T-cell (primary cell): ENCODE measurements at regions not wholly inside any gene's neighbourhood (a gene's known extent, or its start where the extent isn't known, plus 50 kb on each side); places are given as distances from the start of the nearest gene placed in this dataset.
"Not testable (repeated sequence)": the region's sequence is repeated elsewhere in the genome, so short reads cannot be mapped to it uniquely, and the experiment has no call there.

Experiments used
- ATAC-seq, 4 experiments: fragments of 200-7000 bp in 3 of 4; fragments of 150-1000 bp in 1 of 4; cut with Tn5 transposase; replicated peaks in 1 of 4; 1 replicate in 3 of 4; 2 replicates in 1 of 4; pipeline ENCODE4 v1.10.0; 2021; ENCODE audit warnings: moderate library complexity in 3 of 4, mild to moderate bottlenecking in 2 of 4, moderate number of reproducible peaks in 1 of 4
- CTCF ChIA-PET, 2 donors: fragments of 300-600 bp; sonication (Branson Sonifier 250); formaldehyde crosslinking; loops; one replicate each; lab custom pipeline; 2022; ENCODE audit warnings: antibody characterized with exemption in 2 of 2; lab: Charles Lee
- POLR2A ChIA-PET, 2 donors: fragments of 300-600 bp; sonication (Branson Sonifier 250); formaldehyde crosslinking; loops; one replicate each; lab custom pipeline; 2022; ENCODE audit warnings: antibody characterized with exemption in 2 of 2; lab: Charles Lee
- DNase-seq, 35 experiments: peaks; one replicate each; pipeline versions ENCODE4 v3.0.0 to v3.0.0-alpha.2; 2013 to 2023
- H3K27ac ChIP-seq: one replicate; pipeline ENCODE4 v1.5.1; 2013; ENCODE audit warnings: low read length
- H3K27me3 ChIP-seq, 2 experiments: replicated peaks in 1 of 2; 1 replicate in 1 of 2; 2 replicates in 1 of 2; pipeline versions ENCODE4 v1.6.1 to v1.7.0; 2013; ENCODE audit warnings: low read length in 1 of 2, mixed read lengths in 1 of 2; ENCODE audit not compliant: control insufficient read depth in 2 of 2, insufficient read depth in 2 of 2; ENCODE audit errors: extremely low read depth in 1 of 2
- H3K36me3 ChIP-seq, 2 donors: 1 replicate in 1 of 2; 2 replicates in 1 of 2; pipeline versions ENCODE4 v1.6.1 to v1.7.0; 2013; ENCODE audit warnings: low read length in 1 of 2; ENCODE audit not compliant: control insufficient read depth in 2 of 2, insufficient read depth in 1 of 2; ENCODE audit errors: extremely low read depth in 1 of 2
- H3K4me1 ChIP-seq, 2 experiments: 1 replicate in 1 of 2; 2 replicates in 1 of 2; pipeline versions ENCODE4 v1.6.1 to v1.7.0; 2013; ENCODE audit warnings: low read length in 2 of 2, mixed read lengths in 1 of 2; ENCODE audit not compliant: insufficient read depth in 2 of 2, control insufficient read depth in 1 of 2; ENCODE audit errors: extremely low read depth in 1 of 2
- H3K4me3 ChIP-seq, 2 donors: 1 replicate in 1 of 2; 2 replicates in 1 of 2; pipeline versions ENCODE4 v1.5.1 to v1.7.0; 2013; ENCODE audit warnings: mild to moderate bottlenecking in 2 of 2, low read length in 1 of 2, moderate library complexity in 1 of 2; ENCODE audit not compliant: control insufficient read depth in 1 of 2; ENCODE audit errors: extremely low read depth in 1 of 2
- H3K9me3 ChIP-seq: 2 replicates; pipeline ENCODE4 v1.7.0; 2013
- H3K27ac Mint-ChIP-seq, 2 donors: one replicate each; pipeline ENCODE4 v1.8.0; 2020 to 2021; ENCODE audit warnings: mild to moderate bottlenecking in 2 of 2, mixed read lengths in 2 of 2
- H3K27me3 Mint-ChIP-seq, 2 donors: one replicate each; pipeline ENCODE4 v1.8.0; 2021 to 2022; ENCODE audit warnings: mixed read lengths in 2 of 2
- H3K36me3 Mint-ChIP-seq: one replicate; pipeline ENCODE4 v1.8.0; 2021; ENCODE audit warnings: mixed read lengths
- H3K4me1 Mint-ChIP-seq, 3 donors: one replicate each; pipeline ENCODE4 v1.8.0; 2020 to 2022; ENCODE audit warnings: mixed read lengths in 3 of 3, mild to moderate bottlenecking in 1 of 3
- H3K4me3 Mint-ChIP-seq, 3 donors: one replicate each; pipeline ENCODE4 v1.8.0; 2020 to 2022; ENCODE audit warnings: mild to moderate bottlenecking in 3 of 3, mixed read lengths in 3 of 3, moderate library complexity in 3 of 3
- H3K9me3 Mint-ChIP-seq, 3 donors: one replicate each; pipeline ENCODE4 v1.8.0; 2020 to 2022; ENCODE audit warnings: mixed read lengths in 3 of 3
- WGBS: methylation state at CpG from one replicate; pipeline ENCODE4 v1.1.5; 2013; ENCODE audit warnings: missing lambda C conversion rate; ENCODE audit not compliant: insufficient coverage; 5-methylcytosine and 5-hydroxymethylcytosine counted together

GRCh38 chr18:8999872-9000271 lies 102.6 kb upstream of the NDUFV2 start:
- ATAC-seq = no peak
- H3K36me3 ChIP-seq = no peaks in the 10 kb centered on the region
- H3K9me3 Mint-ChIP-seq = peaks cover 0 to 8% (median 7%) of the 10 kb centered on the region in 3 donors
- H3K4me1 ChIP-seq = no peaks in the 10 kb centered on the region
- no peak overlapping the region for H3K4me3 ChIP-seq
- no peak overlapping the region for H3K27ac Mint-ChIP-seq
- H3K4me3 Mint-ChIP-seq = no peak overlapping the region
- peaks cover 0 to 5% of the 10 kb centered on the region in 2 experiments for H3K27me3 ChIP-seq
- WGBS = no CpG with 5 or more reads among the region's 9 CpGs
- CTCF ChIA-PET = interaction anchor here in 1 of 2 donors (0.7 to 1.1 kb wide), 2 partner anchors 12 to 413 kb away, joined by 3 to 5 read pairs; no protein-coding TSS in a partner anchor
- H3K9me3 ChIP-seq = no peaks in the 10 kb centered on the region
- H3K27me3 Mint-ChIP-seq = peaks cover 21 to 30% of the 10 kb centered on the region in 2 donors
- H3K36me3 Mint-ChIP-seq = no peaks in the 10 kb centered on the region
- DNase-seq = no peak
- no peaks in the 10 kb centered on the region for H3K4me1 Mint-ChIP-seq
- POLR2A ChIA-PET = no interaction called here
- no peak overlapping the region for H3K27ac ChIP-seq

- no peaks in the 10 kb centered on the region for H3K36me3 Mint-ChIP-seq
- CTCF ChIA-PET = no interaction called here
- DNase-seq = no peak
- POLR2A ChIA-PET = no interaction called here
- no peak overlapping the region for H3K4me3 Mint-ChIP-seq
- Histone ChIP-seq H3K9me3 (no peaks in the 10 kb centered on the region), H3K27me3 (peaks cover 0 to 9% of the 10 kb centered on the region in 2 experiments), H3K4me3 (no peak overlapping the region), H3K27ac (no peak overlapping the region), H3K4me1 (no peaks in the 10 kb centered on the region), H3K36me3 (no peaks in the 10 kb centered on the region)
- peaks cover 21 to 37% of the 10 kb centered on the region in 2 donors for H3K27me3 Mint-ChIP-seq
- no peak overlapping the region for H3K27ac Mint-ChIP-seq
- H3K9me3 Mint-ChIP-seq = peaks cover 0 to 8% (median 7%) of the 10 kb centered on the region in 3 donors
- H3K4me1 Mint-ChIP-seq = no peaks in the 10 kb centered on the region
- ATAC-seq = no peak
- WGBS = no CpG with 5 or more reads among the region's 5 CpGs
Measured at GRCh38 chr18:9000733-9001132, 101.8 kb upstream of the NDUFV2 start.

- Histone ChIP-seq H3K36me3 (no peaks in the 10 kb centered on the region), H3K9me3 (no peaks in the 10 kb centered on the region), H3K4me1 (no peaks in the 10 kb centered on the region), H3K27me3 (peaks cover 0 to 12% of the 10 kb centered on the region in 2 experiments), H3K4me3 (no peak overlapping the region), H3K27ac (no peak overlapping the region)
- WGBS = 83% methylated on average over 2 of the region's 3 CpGs
- H3K9me3 Mint-ChIP-seq = peaks cover 0 to 8% (median 7%) of the 10 kb centered on the region in 3 donors
- no peak overlapping the region for H3K4me3 Mint-ChIP-seq
- H3K27me3 Mint-ChIP-seq = peaks cover 21 to 39% of the 10 kb centered on the region in 2 donors
- no peak overlapping the region for H3K27ac Mint-ChIP-seq
- no peak for DNase-seq
- H3K4me1 Mint-ChIP-seq = no peaks in the 10 kb centered on the region
- no peak for ATAC-seq
- no peaks in the 10 kb centered on the region for H3K36me3 Mint-ChIP-seq
- CTCF ChIA-PET = no interaction called here
- POLR2A ChIA-PET = no interaction called here
Measured at GRCh38 chr18:9001209-9001608, 101.3 kb upstream of the NDUFV2 start.

GRCh38 chr18:9003406-9004100 lies 98.9 kb upstream of the NDUFV2 start:
- Mint-ChIP-seq H3K27me3 (peaks cover 21 to 43% of the 10 kb centered on the region in 2 donors), H3K9me3 (peaks cover 0 to 8% (median 7%) of the 10 kb centered on the region in 3 donors), H3K4me1 (no peaks in the 10 kb centered on the region), H3K27ac (no peak overlapping the region), H3K36me3 (no peaks in the 10 kb centered on the region), H3K4me3 (no peak overlapping the region)
- no peaks in the 10 kb centered on the region for H3K4me1 ChIP-seq
- H3K27ac ChIP-seq = no peak overlapping the region
- no peaks in the 10 kb centered on the region for H3K36me3 ChIP-seq
- no peak overlapping the region for H3K4me3 ChIP-seq
- POLR2A ChIA-PET = interaction anchor here in 1 of 2 donors (0.6 kb wide), 1 partner anchor 9 kb away, joined by 3 read pairs; no protein-coding TSS in a partner anchor
- WGBS = 50% methylated on average over 1 of the region's 5 CpGs
- H3K9me3 ChIP-seq = no peaks in the 10 kb centered on the region
- CTCF ChIA-PET = no interaction called here
- ATAC-seq (no peak), DNase-seq (no peak)
- peaks cover 0 to 12% of the 10 kb centered on the region in 2 experiments for H3K27me3 ChIP-seq

- H3K4me1 ChIP-seq, H3K27ac Mint-ChIP-seq, H3K36me3 ChIP-seq, DNase-seq, H3K9me3 Mint-ChIP-seq, H3K4me3 Mint-ChIP-seq, H3K9me3 ChIP-seq, H3K4me1 Mint-ChIP-seq, H3K36me3 Mint-ChIP-seq, H3K27ac ChIP-seq, H3K4me3 ChIP-seq, ATAC-seq: not testable (repeated sequence)
- ChIA-PET POLR2A (interaction anchor here in 1 of 2 donors (0.6 to 0.7 kb wide), 2 partner anchors 8 to 1456 kb away, joined by 3 to 5 read pairs; no protein-coding TSS in a partner anchor), CTCF (interaction anchor here in 1 of 2 donors (0.6 to 0.7 kb wide), 2 partner anchors 218 to 1826 kb away, joined by 4 to 6 read pairs; no protein-coding TSS in a partner anchor)
- H3K27me3 ChIP-seq = peaks cover 0 to 14% of the 10 kb centered on the region in 2 experiments
- no CpG with 5 or more reads among the region's 2 CpGs for WGBS
- H3K27me3 Mint-ChIP-seq = peaks cover 14 to 41% of the 10 kb centered on the region in 2 donors
Measured at GRCh38 chr18:9004308-9004707, 98.2 kb upstream of the NDUFV2 start.

- CTCF ChIA-PET = interaction anchor here in 1 of 2 donors (0.7 kb wide), 1 partner anchor 407 kb away, joined by 3 read pairs; no protein-coding TSS in a partner anchor
- H3K27me3 ChIP-seq = peaks cover 0 to 13% of the 10 kb centered on the region in 2 experiments
- H3K4me1 ChIP-seq, ATAC-seq, H3K4me3 ChIP-seq, H3K4me1 Mint-ChIP-seq, DNase-seq, H3K27ac ChIP-seq, H3K9me3 ChIP-seq, POLR2A ChIA-PET, H3K4me3 Mint-ChIP-seq, H3K36me3 ChIP-seq, H3K9me3 Mint-ChIP-seq, H3K36me3 Mint-ChIP-seq, H3K27ac Mint-ChIP-seq: not testable (repeated sequence)
- H3K27me3 Mint-ChIP-seq = peaks cover 10 to 28% of the 10 kb centered on the region in 2 donors
- no CpG with 5 or more reads among the region's 3 CpGs for WGBS
Measured at GRCh38 chr18:9007700-9008099, 94.8 kb upstream of the NDUFV2 start.
